Loucy (cell line): ENCODE measurements at regions not wholly inside any gene's neighbourhood (a gene's known extent, or its start where the extent isn't known, plus 50 kb on each side); places are given as distances from the start of the nearest gene placed in this dataset.
"Not testable (repeated sequence)": the region's sequence is repeated elsewhere in the genome, so short reads cannot be mapped to it uniquely, and the experiment has no call there.

Source experiments
- H2AFZ ChIP-seq: fragments of 200-600 bp; sonication (generic); 2 replicates; pipeline ENCODE4 v1.6.0; 2016; ENCODE audit warnings: antibody characterized with exemption, mild to moderate bottlenecking, low read length, moderate library complexity
- H3F3A ChIP-seq: fragments of 200-600 bp; 2 replicates; pipeline ENCODE4 v1.6.0; 2016; ENCODE audit warnings: antibody characterized with exemption, low read depth, mild to moderate bottlenecking
- H3K27me3 ChIP-seq: fragments of 200-600 bp; sonication (generic); 2 replicates; pipeline ENCODE4 v1.6.1; 2014; ENCODE audit warnings: low read length, mild to moderate bottlenecking; ENCODE audit not compliant: insufficient read depth, poor library complexity, severe bottlenecking
- H3K36me3 ChIP-seq: fragments of 200-600 bp; sonication (generic); 2 replicates; pipeline ENCODE4 v1.6.1; 2016; ENCODE audit warnings: low read length; ENCODE audit not compliant: insufficient read depth
- H3K4me1 ChIP-seq: fragments of 200-600 bp; sonication (generic); 2 replicates; pipeline ENCODE4 v1.5.1; 2014; ENCODE audit warnings: low read length, mild to moderate bottlenecking; ENCODE audit not compliant: insufficient read depth, poor library complexity, severe bottlenecking
- H3K4me2 ChIP-seq: fragments of 200-600 bp; sonication (generic); 2 replicates; pipeline ENCODE4 v1.6.0; 2014; ENCODE audit warnings: antibody characterized with exemption, low read length, low read depth, mild to moderate bottlenecking; ENCODE audit not compliant: poor library complexity, severe bottlenecking
- H3K4me3 ChIP-seq: fragments of 200-600 bp; sonication (generic); 2 replicates; pipeline ENCODE4 v1.5.1; 2014; ENCODE audit warnings: low read length, mild to moderate bottlenecking, mixed read lengths; ENCODE audit not compliant: poor library complexity, severe bottlenecking
- H3K79me2 ChIP-seq: fragments of 200-600 bp; sonication (generic); 2 replicates; pipeline ENCODE4 v1.6.1; 2014; ENCODE audit warnings: low read length; ENCODE audit not compliant: insufficient read depth
- H3K9ac ChIP-seq: fragments of 200-600 bp; sonication (generic); 2 replicates; pipeline ENCODE4 v1.6.0; 2014; ENCODE audit warnings: mild to moderate bottlenecking, low read depth, low read length, moderate library complexity; ENCODE audit not compliant: poor library complexity, severe bottlenecking
- H3K9me2 ChIP-seq: fragments of 200-600 bp; sonication (generic); replicated peaks from 2 replicates; pipeline ENCODE4 v1.6.1; 2016; ENCODE audit warnings: low read depth, low read length, mixed read lengths
- H3K9me3 ChIP-seq: fragments of 200-600 bp; sonication (generic); 2 replicates; pipeline ENCODE4 v1.6.1; 2014; ENCODE audit warnings: mild to moderate bottlenecking, antibody characterized with exemption, low read length, low read depth; ENCODE audit not compliant: insufficient read depth
- H4K20me1 ChIP-seq: fragments of 200-600 bp; sonication (generic); 2 replicates; pipeline ENCODE4 v1.6.0; 2014; ENCODE audit warnings: antibody characterized with exemption, low read length, mild to moderate bottlenecking; ENCODE audit not compliant: insufficient read depth, poor library complexity, severe bottlenecking
- CTCF ChIP-seq: fragments of 200-600 bp; sonication (generic); conservative IDR thresholded peaks from 2 replicates; pipeline ENCODE4 v1.5.1; 2014; ENCODE audit warnings: mild to moderate bottlenecking, antibody characterized with exemption, low read length
- EZH2phosphoT487 ChIP-seq: fragments of 200-600 bp; IDR thresholded peaks from 2 replicates; pipeline ENCODE4 v1.6.1; 2018; ENCODE audit warnings: antibody characterized with exemption, mild to moderate bottlenecking, moderate library complexity, borderline replicate concordance

GRCh38 chr3:140791368-140791767, 113.5 kb downstream of the TRIM42 start:
- TF ChIP-seq CTCF (no peak), EZH2phosphoT487 (no peak)
- H3K4me3 ChIP-seq, result no peak overlapping the region
- H3K79me2 ChIP-seq, result no peaks in the 10 kb centered on the region
- H3K27me3 ChIP-seq, result no peaks in the 10 kb centered on the region
- no peaks in the 10 kb centered on the region for H3K36me3 ChIP-seq
- H3K4me1 ChIP-seq, result no peaks in the 10 kb centered on the region
- peaks cover 5% of the 10 kb centered on the region; the same call in 1 of the 2 replicates for H3K9me3 ChIP-seq
- no peak overlapping the region for H2AFZ ChIP-seq
- no peak overlapping the region for H3K4me2 ChIP-seq
- no peak overlapping the region for H3K9ac ChIP-seq
- H3K9me2 ChIP-seq, result no peaks in the 10 kb centered on the region
- no peaks in the 10 kb centered on the region for H4K20me1 ChIP-seq
- no peaks in the 10 kb centered on the region for H3F3A ChIP-seq

GRCh38 chr3:140794507-140794906, 116.6 kb downstream of the TRIM42 start:
- Histone ChIP-seq H3K4me1 (no peaks in the 10 kb centered on the region), H2AFZ (no peak overlapping the region), H3K4me2 (no peak overlapping the region), H4K20me1 (no peaks in the 10 kb centered on the region), H3F3A (no peaks in the 10 kb centered on the region), H3K4me3 (no peak overlapping the region), H3K9me3 (peaks cover 5% of the 10 kb centered on the region; the same call in 1 of the 2 replicates), H3K36me3 (no peaks in the 10 kb centered on the region), H3K27me3 (no peaks in the 10 kb centered on the region), H3K9ac (no peak overlapping the region), H3K79me2 (no peaks in the 10 kb centered on the region), H3K9me2 (no peaks in the 10 kb centered on the region)
- TF ChIP-seq CTCF (no peak), EZH2phosphoT487 (no peak)

GRCh38 chr3:140802898-140803297, 125.0 kb downstream of the TRIM42 start:
- not testable (repeated sequence) for H3K4me1 ChIP-seq, H3K4me2 ChIP-seq, H3K36me3 ChIP-seq, H3K9me3 ChIP-seq, H2AFZ ChIP-seq, H3K4me3 ChIP-seq, H4K20me1 ChIP-seq, H3K79me2 ChIP-seq, H3K9ac ChIP-seq, H3K9me2 ChIP-seq, H3F3A ChIP-seq, H3K27me3 ChIP-seq

- Histone ChIP-seq H3K4me1 (no peaks in the 10 kb centered on the region), H2AFZ (no peak overlapping the region), H3K4me3 (no peak overlapping the region), H3F3A (no peaks in the 10 kb centered on the region), H3K4me2 (no peak overlapping the region), H3K9ac (no peak overlapping the region), H3K79me2 (no peaks in the 10 kb centered on the region), H3K27me3 (no peaks in the 10 kb centered on the region), H3K9me3 (0 out of 2 replicates have a peak, but pooled peaks cover 5% of the 10 kb centered on the region), H4K20me1 (no peaks in the 10 kb centered on the region), H3K9me2 (no peaks in the 10 kb centered on the region), H3K36me3 (no peaks in the 10 kb centered on the region)
- TF ChIP-seq CTCF (no peak), EZH2phosphoT487 (no peak)
Measured at GRCh38 chr3:140809316-140809715, 131.5 kb downstream of the TRIM42 start.
